Glomerular visceral epithelial cell (primary cell): ENCODE measurements at regions not wholly inside any gene's neighbourhood (a gene's known extent, or its start where the extent isn't known, plus 50 kb on each side); places are given as distances from the start of the nearest gene placed in this dataset.

Experiments used
- DNase-seq: peaks from one replicate; pipeline ENCODE4 v3.0.0-alpha.2; 2016; ENCODE audit errors: extremely low spot score

DNA sequence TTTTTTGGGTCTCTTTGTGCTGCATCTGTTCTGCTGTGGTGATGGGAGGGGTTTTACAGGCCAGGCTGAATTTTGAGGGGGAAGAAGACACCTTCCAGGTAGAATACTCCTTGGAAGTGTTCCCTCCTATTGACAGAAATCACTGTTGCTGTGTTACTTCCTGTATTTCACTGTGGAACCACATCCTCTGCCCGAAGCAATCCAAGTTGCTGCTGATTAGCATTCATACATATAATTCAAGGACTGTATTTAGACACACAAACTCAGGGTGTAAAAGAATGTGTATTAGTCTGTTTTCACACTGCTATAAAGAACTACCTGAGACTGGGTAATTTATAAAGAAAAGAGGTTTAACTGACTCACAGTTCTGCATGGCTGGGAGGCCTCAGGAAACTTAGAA, 50.6 kb upstream of the TMEM244 start:
- DNase-seq = no peak
